Dedifferentiated amniotic fluid mesenchymal stem cell (primary cell): ENCODE measurements at regions not wholly inside any gene's neighbourhood (a gene's known extent, or its start where the extent isn't known, plus 50 kb on each side); places are given as distances from the start of the nearest gene placed in this dataset.
A peak's percentile ranks its signal among the peaks of the same experiment; 100 is the strongest.
"Not testable (repeated sequence)": the region's sequence is repeated elsewhere in the genome, so short reads cannot be mapped to it uniquely, and the experiment has no call there.

ENCODE experiments used
- DNase-seq: peaks from one replicate; pipeline ENCODE4 v3.0.0-alpha.2; 2016; ENCODE audit errors: extremely low spot score

GRCh38 chr6:97677626-97678025 is 394.6 kb upstream of the MMS22L start:
- DNase-seq = no peak

GRCh38 chr6:97687916-97688315 is 404.9 kb upstream of the MMS22L start:
- no peak for DNase-seq

GRCh38 chr6:97689078-97689754 is 406.2 kb upstream of the MMS22L start:
- DNase-seq = no peak

- DNase-seq = no peak
Observed at GRCh38 chr6:97697456-97697855, 414.4 kb upstream of the MMS22L start.

- DNase-seq = no peak
Observed at GRCh38 chr6:97701801-97702200, 418.8 kb upstream of the MMS22L start.

- DNase-seq = no peak
Observed at GRCh38 chr6:97702248-97702647, 419.2 kb upstream of the MMS22L start.

- no peak for DNase-seq
Observed at GRCh38 chr6:97703661-97704060, 420.6 kb upstream of the MMS22L start.

GRCh38 chr6:97705568-97705967 is 422.6 kb upstream of the MMS22L start:
- DNase-seq = no peak

- DNase-seq = no peak
Observed at GRCh38 chr6:97712751-97713150, 429.7 kb upstream of the MMS22L start.

GRCh38 chr6:97714772-97715171 is 431.8 kb upstream of the MMS22L start:
- no peak for DNase-seq

- DNase-seq = no peak
Observed at GRCh38 chr6:97717086-97717485, 434.1 kb upstream of the MMS22L start.

- no peak for DNase-seq
Observed at GRCh38 chr6:97726378-97726777, 443.4 kb upstream of the MMS22L start.

- no peak for DNase-seq
Observed at GRCh38 chr6:97732045-97732444, 449.0 kb upstream of the MMS22L start.

- no peak for DNase-seq
Observed at GRCh38 chr6:97757575-97757974, 474.6 kb upstream of the MMS22L start.

GRCh38 chr6:97765461-97765860 is 482.4 kb upstream of the MMS22L start:
- DNase-seq = peak; percentile 25

- DNase-seq = no peak
Observed at GRCh38 chr6:97771372-97771771, 488.4 kb upstream of the MMS22L start.

GRCh38 chr6:97775012-97775411 is 492.0 kb upstream of the MMS22L start:
- no peak for DNase-seq

GRCh38 chr6:97778290-97779038 is 495.4 kb upstream of the MMS22L start:
- DNase-seq = no peak

GRCh38 chr6:97779039-97779766 is 496.2 kb upstream of the MMS22L start:
- DNase-seq = not testable (repeated sequence)

- DNase-seq = no peak
Observed at GRCh38 chr6:97790926-97791590, 508.0 kb upstream of the MMS22L start.

- DNase-seq = no peak
Observed at GRCh38 chr6:97805596-97805995, 522.6 kb upstream of the MMS22L start.

- DNase-seq = no peak
Observed at GRCh38 chr6:97812940-97813339, 529.9 kb upstream of the MMS22L start.
